K562 (cell line): ENCODE measurements at regions not wholly inside any gene's neighbourhood (a gene's known extent, or its start where the extent isn't known, plus 50 kb on each side); places are given as distances from the start of the nearest gene placed in this dataset.

Source experiments
- ATAC-seq: fragments of 200-7000 bp; cut with Tn5 transposase; 3 replicates; pipeline ENCODE4 v1.9.1; 2020; ENCODE audit warnings: moderate library complexity
- BruUV-seq: library from RNA; stranded (reverse); fragments of 400-500 nt; replicated peaks from 2 replicates; lab custom pipeline; 2021; lab: Mats Ljungman, UMichigan
- CTCF ChIA-PET: fragments of 300-600 bp; formaldehyde crosslinking; extraction: SDS; loops from one replicate; lab custom pipeline; 2021; ENCODE audit warnings: low intra/inter-chr PET ratio; lab: Yijun Ruan, JAX
- POLR2A ChIA-PET: fragments of 300-600, 350-650 bp; sonication (Branson Sonifier 250); formaldehyde crosslinking; extraction: SDS; loops from one replicate; lab custom pipeline; 2021; ENCODE audit warnings: antibody characterized with exemption, inconsistent platforms; lab: Yijun Ruan, JAX
- DNase-seq, 4 experiments: peaks; one replicate each; pipeline versions ENCODE4 v3.0.0 to v3.0.0-alpha.2; 2011 to 2018; ENCODE audit warnings: low spot score in 3 of 4, mixed read lengths in 3 of 4; ENCODE audit errors: extremely low read depth in 1 of 4
- FAIRE-seq: peaks from 2 replicates; lab custom pipeline; 2011; peaks lifted over from hg19 to GRCh38; lab: Jason Lieb, UNC
- H2AFZ ChIP-seq: 2 replicates; pipeline ENCODE4 v1.6.0; 2011; ENCODE audit warnings: low read depth, low read length, control low read depth, inconsistent platforms
- H3K27ac ChIP-seq: fragments of 200-600 bp; 3 replicates; pipeline ENCODE4 v1.8.0; 2011; ENCODE audit warnings: low read depth, mild to moderate bottlenecking, control low read depth, inconsistent platforms, low read length, moderate library complexity, mixed read lengths; ENCODE audit errors: extremely low read depth
- H3K27me3 ChIP-seq, 2 experiments: fragments of 300-600 bp in 1 of 2; 2 replicates in 1 of 2; 3 replicates in 1 of 2; pipeline versions ENCODE4 v1.6.0 to v1.8.0; 2011; ENCODE audit warnings: inconsistent platforms in 2 of 2, low read length in 2 of 2, mild to moderate bottlenecking in 1 of 2, mixed read lengths in 1 of 2, moderate library complexity in 1 of 2; ENCODE audit not compliant: control insufficient read depth in 2 of 2, insufficient read depth in 2 of 2
- H3K36me3 ChIP-seq: fragments of 300-600 bp; 3 replicates; pipeline ENCODE4 v1.8.0; 2011; ENCODE audit warnings: mild to moderate bottlenecking, low read length, inconsistent platforms; ENCODE audit not compliant: control insufficient read depth, insufficient read depth
- H3K4me1 ChIP-seq, 2 experiments: fragments of 200-600 bp in 1 of 2; replicated peaks in 1 of 2; 2 replicates in 1 of 2; 3 replicates in 1 of 2; pipeline versions ENCODE4 v1.5.1 to v1.8.0; 2011; ENCODE audit warnings: inconsistent platforms in 2 of 2, low read length in 2 of 2, mild to moderate bottlenecking in 1 of 2, mixed read lengths in 1 of 2, moderate library complexity in 1 of 2; ENCODE audit not compliant: control insufficient read depth in 2 of 2, insufficient read depth in 2 of 2
- H3K4me2 ChIP-seq: 2 replicates; pipeline ENCODE4 v1.6.1; 2011; ENCODE audit warnings: low read length, control low read depth, inconsistent platforms, mixed read lengths; ENCODE audit not compliant: insufficient read depth
- H3K4me3 ChIP-seq: fragments of 200-600 bp; sonication (generic), shearing (Covaris generic); 2 replicates; pipeline ENCODE4 v1.5.1; 2016; ENCODE audit warnings: control low read depth, inconsistent platforms
- H3K79me2 ChIP-seq: fragments of 200-600 bp; 3 replicates; pipeline ENCODE4 v1.8.0; 2011; ENCODE audit warnings: low read length, inconsistent platforms; ENCODE audit not compliant: control insufficient read depth, insufficient read depth
- H3K9ac ChIP-seq, 2 experiments: 2 replicates each; pipeline versions ENCODE4 v1.6.0 to v1.6.1; 2011; ENCODE audit warnings: low read depth in 2 of 2, low read length in 2 of 2, control low read depth in 1 of 2, inconsistent platforms in 1 of 2, mild to moderate bottlenecking in 1 of 2, mixed read lengths in 1 of 2; ENCODE audit not compliant: insufficient read depth in 1 of 2
- H3K9me1 ChIP-seq: one replicate; pipeline ENCODE4 v1.6.0; 2011; ENCODE audit warnings: inconsistent platforms, mild to moderate bottlenecking, low read length, moderate library complexity; ENCODE audit not compliant: control insufficient read depth, insufficient read depth
- H3K9me3 ChIP-seq: replicated peaks from 2 replicates; pipeline ENCODE4 v1.5.1; 2011; ENCODE audit warnings: low read depth, low read length, inconsistent platforms; ENCODE audit not compliant: control insufficient read depth, insufficient read depth
- H4K20me1 ChIP-seq: replicated peaks from 2 replicates; pipeline ENCODE4 v1.6.1; 2011; ENCODE audit warnings: low read length, inconsistent platforms, mixed read lengths; ENCODE audit not compliant: control insufficient read depth, insufficient read depth
- E2F4 ChIP-seq: sonication (generic); formaldehyde crosslinking; IDR thresholded peaks from 2 replicates; pipeline ENCODE4 v1.8.0; 2022; ENCODE audit warnings: mild to moderate bottlenecking, low read depth, missing genetic modification reagents
- KLF16 ChIP-seq: IDR thresholded peaks from 2 replicates; pipeline ENCODE4 v1.6.1; 2016; ENCODE audit warnings: antibody characterized with exemption
- MEF2D ChIP-seq: conservative IDR thresholded peaks from 2 replicates; pipeline ENCODE4 v1.6.1; 2016; ENCODE audit warnings: low read depth, missing genetic modification characterization, missing compliant biosample characterization
- PBX2 ChIP-seq, 2 experiments: IDR thresholded peaks in 1 of 2; conservative IDR thresholded peaks in 1 of 2; 2 replicates each; pipeline ENCODE4 v1.6.1; 2016; ENCODE audit warnings: low read depth in 2 of 2, mild to moderate bottlenecking in 1 of 2, missing compliant biosample characterization in 1 of 2, missing genetic modification characterization in 1 of 2, moderate library complexity in 1 of 2
- PHF21A ChIP-seq: fragments of 450-650 bp; IDR thresholded peaks from 2 replicates; pipeline ENCODE4 v1.6.1; 2017; ENCODE audit warnings: low read depth, borderline replicate concordance
- RAD51 ChIP-seq: fragments of 450-650 bp; IDR thresholded peaks from 2 replicates; pipeline ENCODE4 v1.7.1; 2016; ENCODE audit warnings: low read depth, mild to moderate bottlenecking, borderline replicate concordance
- RNF2 ChIP-seq: sonication (generic); IDR thresholded peaks from 2 replicates; pipeline ENCODE4 v1.6.1; 2016
- STAG1 ChIP-seq: sonication (generic); formaldehyde crosslinking; IDR thresholded peaks from 2 replicates; pipeline ENCODE4 v1.5.0; 2020; ENCODE audit warnings: missing genetic modification reagents, borderline replicate concordance
- TARDBP ChIP-seq: fragments of 450-650 bp; IDR thresholded peaks from 2 replicates; pipeline ENCODE4 v1.6.1; 2016
- ZNF12 ChIP-seq: sonication (generic); formaldehyde crosslinking; IDR thresholded peaks from 2 replicates; pipeline ENCODE4 v1.4.0; 2020; ENCODE audit warnings: mild to moderate bottlenecking, missing genetic modification reagents
- ZNF384 ChIP-seq: IDR thresholded peaks from 2 replicates; pipeline ENCODE4 v1.6.1; 2012; ENCODE audit warnings: low read depth, low read length, improper control_type of control experiment
- WGBS: fragments of 100-300 bp; shearing (Covaris generic); methylation state at CpG from one replicate; pipeline ENCODE4 v1.1.6; 2016; ENCODE audit warnings: low coverage, mixed read lengths; ENCODE audit not compliant: insufficient coverage; ENCODE audit errors: missing lambda C conversion rate; 5-methylcytosine and 5-hydroxymethylcytosine counted together
- in situ Hi-C: fragments of 300-500 bp; cut with MboI; formaldehyde crosslinking; loops from 4 replicates; pipeline ENCODE4 v1.15.0; 2018; ENCODE audit warnings: inconsistent platforms, mixed read lengths
- intact Hi-C: fragments of 100-400 bp; cut with micrococcal nuclease; formaldehyde crosslinking; loops from 2 replicates; pipeline ENCODE4 v1.14.2; 2022

GRCh38 chr14:39568809-39569538, 136.7 kb upstream of the FBXO33 start:
- intact Hi-C loops (no loop called here), in situ Hi-C loops (no loop called here)
- Histone ChIP-seq H3K27ac (no peak overlapping the region), H4K20me1 (no peaks in the 10 kb centered on the region), H3K9me3 (no peaks in the 10 kb centered on the region), H3K4me3 (no peak overlapping the region), H2AFZ (no peak overlapping the region), H3K9ac (no peak overlapping the region), H3K36me3 (no peaks in the 10 kb centered on the region), H3K9me1 (no peaks in the 10 kb centered on the region), H3K79me2 (no peaks in the 10 kb centered on the region), H3K27me3 (no peaks in the 10 kb centered on the region), H3K4me2 (no peak overlapping the region), H3K4me1 (no peaks in the 10 kb centered on the region)
- 0% methylated on average over 4 of the region's 4 CpGs for WGBS
- BruUV-seq = no TSS peak
- ATAC-seq (no peak), FAIRE-seq (no peak), DNase-seq (no peak)
- ChIA-PET CTCF (no interaction called here), POLR2A (no interaction called here)
- TF ChIP-seq PHF21A (no peak), STAG1 (CRISPR knock-in tag) (no peak), ZNF12 (CRISPR knock-in tag) (no peak), ZNF384 (no peak), E2F4 (CRISPR knock-in tag) (no peak), MEF2D (no peak), KLF16 (no peak), RNF2 (no peak), PBX2 (CRISPR knock-in tag; IDR thresholded peaks at IDR 0.05; ENCODE audit: low read depth) (no peak), PBX2 (tag; conservative IDR thresholded peaks at IDR 0.05; ENCODE audit: low read depth) (no peak), RAD51 (no peak), TARDBP (no peak)
